ENCODE measurements at regions not wholly inside any gene's neighbourhood (a gene's known extent, or its start where the extent isn't known, plus 50 kb on each side); places are given as distances from the start of the nearest gene placed in this dataset.

- DNase-seq, result no peak
These were observed 63.5 kb upstream of the DCD start for GRCh38 chr12:54711669-54712068.

GRCh38 chr12:54708826-54709225 lies 60.7 kb upstream of the DCD start:
- DNase-seq, result no peak

DNA sequence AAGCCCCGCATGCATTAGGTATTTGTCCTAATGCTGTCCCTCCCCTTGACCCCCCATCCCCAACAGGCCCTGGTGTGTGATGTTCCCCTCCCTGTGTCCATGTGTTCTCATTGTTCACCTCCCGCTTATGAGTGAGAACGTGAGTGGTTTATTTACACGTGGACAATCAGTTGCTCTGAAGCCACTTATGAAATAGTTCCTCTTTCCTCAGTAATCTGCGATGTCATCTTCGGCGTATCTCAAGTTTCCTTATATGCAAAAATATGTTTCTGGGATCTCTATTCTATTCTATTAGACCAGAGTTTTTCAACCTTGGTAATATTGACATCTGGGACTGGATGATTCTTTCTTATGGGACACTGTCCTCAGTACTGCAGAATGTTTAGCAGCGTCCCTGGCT lies 56.0 kb upstream of the DCD start:
- DNase-seq, result peak in 1 of 2 experiments; percentile 16

- DNase-seq, result peak; percentile 69 to 73
These were observed 53.9 kb upstream of the DCD start for GRCh38 chr12:54701940-54702592.

DNA sequence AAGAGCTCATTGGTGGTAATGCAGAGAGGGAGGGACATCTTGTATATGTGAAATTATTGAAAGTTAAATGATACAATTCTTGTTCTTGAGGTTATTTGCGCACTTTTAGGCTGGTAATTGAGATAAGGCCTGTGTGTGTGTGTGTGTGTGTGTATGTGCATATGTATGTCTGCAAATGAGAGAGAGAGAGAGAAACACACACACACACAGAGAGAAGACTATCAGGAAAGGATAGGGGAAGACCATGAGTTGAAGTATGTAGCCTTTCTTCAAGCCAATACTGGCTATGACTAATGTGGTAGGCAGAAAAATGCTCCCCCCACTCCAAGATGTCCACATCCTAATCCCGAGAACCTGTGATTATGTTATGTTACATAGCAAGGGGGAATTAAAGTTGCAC lies 52.7 kb upstream of the DCD start:
- DNase-seq, result no peak

DNA sequence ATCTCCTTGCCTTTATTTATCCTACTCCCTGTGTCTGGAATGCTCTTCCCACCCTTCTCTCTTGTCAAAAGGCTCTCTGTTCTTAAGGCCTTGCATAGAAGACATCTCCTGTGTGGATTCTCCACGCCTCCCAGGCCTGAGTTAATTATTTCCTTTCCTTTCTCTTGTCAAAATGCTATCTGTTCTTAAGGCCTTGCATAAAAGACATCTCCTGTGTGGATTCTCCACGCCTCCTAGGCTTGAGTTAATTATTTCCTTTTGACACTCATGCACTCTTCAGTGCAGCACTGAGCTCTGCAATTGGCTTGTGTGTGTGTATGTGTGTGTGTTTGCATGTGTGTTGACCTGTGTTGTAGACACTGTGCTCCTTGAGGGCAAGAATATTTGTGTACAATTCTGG lies 52.1 kb upstream of the DCD start:
- no peak for DNase-seq

Measured in Kasumi-1 (cell line).